ENCODE measurements at regions not wholly inside any gene's neighbourhood (a gene's known extent, or its start where the extent isn't known, plus 50 kb on each side); places are given as distances from the start of the nearest gene placed in this dataset.
A peak's percentile ranks its signal among the peaks of the same experiment; 100 is the strongest.

GRCh38 chr18:60007661-60008060 lies 107.9 kb downstream of the PMAIP1 start:
- no peak for DNase-seq (ENCODE audit: low read depth in 1 of 2, low spot score in 1 of 2)
- in situ Hi-C loops (cut with HindIII; ENCODE audit: low pct_unique_long_range_greater_than_20kb, low sequenced_read_pairs), result no loop called here
- no peak for TF ChIP-seq JUND (IDR thresholded peaks at IDR 0.05; ENCODE audit: low read depth)

GRCh38 chr18:60003610-60004185 lies 103.9 kb downstream of the PMAIP1 start:
- in situ Hi-C loops (cut with HindIII; ENCODE audit: low pct_unique_long_range_greater_than_20kb, low sequenced_read_pairs), result no loop called here
- TF ChIP-seq JUND (IDR thresholded peaks at IDR 0.05; ENCODE audit: low read depth), result no peak
- no peak for DNase-seq (ENCODE audit: low read depth in 1 of 2, low spot score in 1 of 2)

GRCh38 chr18:59996370-59996966 lies 96.7 kb downstream of the PMAIP1 start:
- in situ Hi-C loops (cut with HindIII; ENCODE audit: low pct_unique_long_range_greater_than_20kb, low sequenced_read_pairs), result no loop called here
- DNase-seq (ENCODE audit: low read depth in 1 of 2, low spot score in 1 of 2), result peak; percentile 25 to 51
- no peak for TF ChIP-seq JUND (IDR thresholded peaks at IDR 0.05; ENCODE audit: low read depth)

- no peak for TF ChIP-seq JUND (IDR thresholded peaks at IDR 0.05; ENCODE audit: low read depth)
- DNase-seq (ENCODE audit: low read depth in 1 of 2, low spot score in 1 of 2), result peak in 1 of 2 experiments; percentile 35
- in situ Hi-C loops (cut with HindIII; ENCODE audit: low pct_unique_long_range_greater_than_20kb, low sequenced_read_pairs), result no loop called here
Observed at GRCh38 chr18:59994357-59994756, 94.6 kb downstream of the PMAIP1 start.

GRCh38 chr18:59993560-59993959 lies 93.8 kb downstream of the PMAIP1 start:
- in situ Hi-C loops (cut with HindIII; ENCODE audit: low pct_unique_long_range_greater_than_20kb, low sequenced_read_pairs), result no loop called here
- DNase-seq (ENCODE audit: low read depth in 1 of 2, low spot score in 1 of 2), result no peak

GRCh38 chr18:59990121-59990823 lies 90.5 kb downstream of the PMAIP1 start:
- DNase-seq (ENCODE audit: low read depth in 1 of 2, low spot score in 1 of 2), result no peak
- no peak for TF ChIP-seq JUND (IDR thresholded peaks at IDR 0.05; ENCODE audit: low read depth)
- in situ Hi-C loops (cut with HindIII; ENCODE audit: low pct_unique_long_range_greater_than_20kb, low sequenced_read_pairs), result no loop called here

More at GRCh38 chr18:59993560-59993959, 93.8 kb downstream of the PMAIP1 start:
- no peak for TF ChIP-seq JUND (IDR thresholded peaks at IDR 0.05; ENCODE audit: low read depth)

GRCh38 chr18:59988098-59988706 lies 88.4 kb downstream of the PMAIP1 start:
- DNase-seq (ENCODE audit: low read depth in 1 of 2, low spot score in 1 of 2), result peak; percentile 22 to 37
- in situ Hi-C loops (cut with HindIII; ENCODE audit: low pct_unique_long_range_greater_than_20kb, low sequenced_read_pairs), result no loop called here
- no peak for TF ChIP-seq JUND (IDR thresholded peaks at IDR 0.05; ENCODE audit: low read depth)

GRCh38 chr18:59987102-59987501 lies 87.3 kb downstream of the PMAIP1 start:
- in situ Hi-C loops (cut with HindIII; ENCODE audit: low pct_unique_long_range_greater_than_20kb, low sequenced_read_pairs), result no loop called here
- no peak for DNase-seq (ENCODE audit: low read depth in 1 of 2, low spot score in 1 of 2)
- no peak for TF ChIP-seq JUND (IDR thresholded peaks at IDR 0.05; ENCODE audit: low read depth)

- in situ Hi-C loops (cut with HindIII; ENCODE audit: low pct_unique_long_range_greater_than_20kb, low sequenced_read_pairs), result no loop called here
- DNase-seq (ENCODE audit: low read depth in 1 of 2, low spot score in 1 of 2), result no peak
- no peak for TF ChIP-seq JUND (IDR thresholded peaks at IDR 0.05; ENCODE audit: low read depth)
Observed at GRCh38 chr18:59986139-59986538, 86.3 kb downstream of the PMAIP1 start.

GRCh38 chr18:59985289-59985688 lies 85.5 kb downstream of the PMAIP1 start:
- in situ Hi-C loops (cut with HindIII; ENCODE audit: low pct_unique_long_range_greater_than_20kb, low sequenced_read_pairs), result no loop called here
- no peak for TF ChIP-seq JUND (IDR thresholded peaks at IDR 0.05; ENCODE audit: low read depth)
- DNase-seq (ENCODE audit: low read depth in 1 of 2, low spot score in 1 of 2), result no peak

GRCh38 chr18:59983506-59983905 lies 83.7 kb downstream of the PMAIP1 start:
- in situ Hi-C loops (cut with HindIII; ENCODE audit: low pct_unique_long_range_greater_than_20kb, low sequenced_read_pairs), result no loop called here
- no peak for TF ChIP-seq JUND (IDR thresholded peaks at IDR 0.05; ENCODE audit: low read depth)

GRCh38 chr18:59980188-59980637 lies 80.4 kb downstream of the PMAIP1 start:
- in situ Hi-C loops (cut with HindIII; ENCODE audit: low pct_unique_long_range_greater_than_20kb, low sequenced_read_pairs), result no loop called here
- no peak for DNase-seq (ENCODE audit: low read depth in 1 of 2, low spot score in 1 of 2)
- no peak for TF ChIP-seq JUND (IDR thresholded peaks at IDR 0.05; ENCODE audit: low read depth)

More at GRCh38 chr18:59983506-59983905, 83.7 kb downstream of the PMAIP1 start:
- DNase-seq (ENCODE audit: low read depth in 1 of 2, low spot score in 1 of 2), result no peak
